WTC11 (cell line): ENCODE measurements at regions not wholly inside any gene's neighbourhood (a gene's known extent, or its start where the extent isn't known, plus 50 kb on each side); places are given as distances from the start of the nearest gene placed in this dataset.

Experiments used
- ATAC-seq: fragments of 200-7000 bp; cut with Tn5 transposase; 2 replicates; pipeline ENCODE4 v1.10.0; 2021; ENCODE audit warnings: mild to moderate bottlenecking, moderate library complexity
- CTCF ChIA-PET: fragments of 300-600 bp; sonication (Branson Sonifier 250); formaldehyde crosslinking; loops from one replicate; lab custom pipeline; 2021; ENCODE audit warnings: antibody characterized with exemption; lab: Charles Lee
- POLR2A ChIA-PET: fragments of 350-600 bp; sonication (Branson Sonifier 250); formaldehyde crosslinking; loops from one replicate; lab custom pipeline; 2021; ENCODE audit warnings: antibody characterized with exemption; lab: Charles Lee
- DNase-seq: peaks from one replicate; pipeline ENCODE4 v3.0.0; 2021; ENCODE audit warnings: low spot score
- H3K27ac Mint-ChIP-seq: 2 replicates; pipeline ENCODE4 v1.8.0; 2021; ENCODE audit warnings: mixed read lengths
- H3K27me3 Mint-ChIP-seq: 2 replicates; pipeline ENCODE4 v1.8.0; 2021; ENCODE audit warnings: low read depth, mild to moderate bottlenecking, moderate library complexity, mixed read lengths
- H3K36me3 Mint-ChIP-seq: 2 replicates; pipeline ENCODE4 v1.8.0; 2021; ENCODE audit warnings: mixed read lengths
- H3K4me1 Mint-ChIP-seq: 2 replicates; pipeline ENCODE4 v1.8.0; 2022; ENCODE audit warnings: mixed read lengths
- H3K4me3 Mint-ChIP-seq: 2 replicates; pipeline ENCODE4 v1.8.0; 2021; ENCODE audit warnings: mild to moderate bottlenecking, moderate library complexity, mixed read lengths
- H3K9me3 Mint-ChIP-seq: 2 replicates; pipeline ENCODE4 v1.8.0; 2021; ENCODE audit warnings: mixed read lengths
- ARID4B ChIP-seq: sonication (generic); formaldehyde crosslinking; IDR thresholded peaks from 2 replicates; pipeline ENCODE4 v1.8.0; 2023; ENCODE audit warnings: missing genetic modification reagents, mild to moderate bottlenecking, borderline replicate concordance
- CREM ChIP-seq: sonication (generic); formaldehyde crosslinking; IDR thresholded peaks from 2 replicates; pipeline ENCODE4 v1.8.1; 2022; ENCODE audit warnings: mild to moderate bottlenecking, missing genetic modification reagents, moderate library complexity
- EMX1 ChIP-seq: fragments of 250-450 bp; sonication (Bioruptor Pico); IDR thresholded peaks from 2 replicates; pipeline ENCODE4 v1.8.0; 2021; ENCODE audit warnings: mild to moderate bottlenecking
- FOXP1 ChIP-seq: sonication (generic); formaldehyde crosslinking; IDR thresholded peaks from 2 replicates; pipeline ENCODE4 v1.8.0; 2022; ENCODE audit warnings: missing genetic modification reagents, mild to moderate bottlenecking, moderate library complexity, borderline replicate concordance
- GRHL2 ChIP-seq: fragments of 250-450 bp; sonication (Bioruptor Pico); IDR thresholded peaks from 2 replicates; pipeline ENCODE4 v1.8.0; 2022; ENCODE audit warnings: mild to moderate bottlenecking, moderate library complexity; ENCODE audit not compliant: insufficient replicate concordance, severe bottlenecking
- JUN ChIP-seq: sonication (generic); formaldehyde crosslinking; IDR thresholded peaks from 2 replicates; pipeline ENCODE4 v1.8.0; 2023; ENCODE audit warnings: mild to moderate bottlenecking, missing genetic modification reagents
- NR2C2 ChIP-seq: sonication (generic); formaldehyde crosslinking; IDR thresholded peaks from 2 replicates; pipeline ENCODE4 v1.8.0; 2022; ENCODE audit warnings: mild to moderate bottlenecking, missing genetic modification reagents
- NR3C1 ChIP-seq: sonication (generic); formaldehyde crosslinking; conservative IDR thresholded peaks from 2 replicates; pipeline ENCODE4 v1.8.1; 2023; ENCODE audit warnings: low read depth, mild to moderate bottlenecking, missing genetic modification reagents
- STAT6 ChIP-seq: sonication (generic); formaldehyde crosslinking; conservative IDR thresholded peaks from 2 replicates; pipeline ENCODE4 v1.8.1; 2023; ENCODE audit warnings: mild to moderate bottlenecking, low read depth, missing genetic modification reagents, moderate library complexity
- TP53 ChIP-seq: sonication (generic); formaldehyde crosslinking; IDR thresholded peaks from 2 replicates; pipeline ENCODE4 v1.8.1; 2023; ENCODE audit warnings: mild to moderate bottlenecking, missing genetic modification reagents
- USF2 ChIP-seq: sonication (generic); formaldehyde crosslinking; IDR thresholded peaks from 2 replicates; pipeline ENCODE4 v1.8.1; 2023; ENCODE audit warnings: mild to moderate bottlenecking, missing genetic modification reagents, moderate library complexity
- ZNF219 ChIP-seq: sonication (generic); formaldehyde crosslinking; IDR thresholded peaks from 2 replicates; pipeline ENCODE4 v1.8.0; 2023; ENCODE audit warnings: missing genetic modification reagents, mild to moderate bottlenecking, borderline replicate concordance
- ZNF281 ChIP-seq: sonication (generic); formaldehyde crosslinking; IDR thresholded peaks from 2 replicates; pipeline ENCODE4 v1.8.0; 2023; ENCODE audit warnings: mild to moderate bottlenecking, missing genetic modification reagents
- ZNF423 ChIP-seq: fragments of 250-450 bp; sonication (Bioruptor Pico); IDR thresholded peaks from 2 replicates; pipeline ENCODE4 v2.1.2; 2022; ENCODE audit warnings: mild to moderate bottlenecking, moderate library complexity
- ZNF425 ChIP-seq: fragments of 250-450 bp; sonication (Bioruptor Pico); conservative IDR thresholded peaks from 2 replicates; pipeline ENCODE4 v1.9.0; 2021; ENCODE audit warnings: mild to moderate bottlenecking
- ZNF512 ChIP-seq: sonication (generic); formaldehyde crosslinking; IDR thresholded peaks from 2 replicates; pipeline ENCODE4 v1.8.1; 2022; ENCODE audit warnings: missing genetic modification reagents, borderline replicate concordance

GRCh38 chr2:143852759-143853158 lies 667.2 kb downstream of the ZEB2 start:
- POLR2A ChIA-PET: no interaction called here
- no peak overlapping the region for H3K4me3 Mint-ChIP-seq
- CTCF ChIA-PET: interaction anchor here (0.7 to 1.3 kb wide), 3 partner anchors 81 to 652 kb away, joined by 3 read pairs; no protein-coding TSS in a partner anchor
- TF ChIP-seq CREM (CRISPR knock-in tag) (no peak), GRHL2 (CRISPR knock-in tag) (no peak), FOXP1 (CRISPR knock-in tag) (no peak), EMX1 (CRISPR knock-in tag) (no peak), ZNF425 (CRISPR knock-in tag) (no peak), NR3C1 (no peak), ZNF281 (no peak), NR2C2 (CRISPR knock-in tag) (no peak), JUN (CRISPR knock-in tag) (no peak), ARID4B (no peak), TP53 (no peak), ZNF423 (CRISPR knock-in tag) (no peak), STAT6 (CRISPR knock-in tag) (no peak), USF2 (CRISPR knock-in tag) (no peak), ZNF219 (CRISPR knock-in tag) (no peak), ZNF512 (CRISPR knock-in tag) (no peak)
- TF ChIP-seq, all 79 proteins: peak for 0
- DNase-seq: peak; percentile 61
- H3K4me1 Mint-ChIP-seq: peaks cover 14% of the 10 kb centered on the region
- no peak overlapping the region for H3K27ac Mint-ChIP-seq
- no peaks in the 10 kb centered on the region; the same call in 1 of the 2 replicates for H3K27me3 Mint-ChIP-seq
- no peaks in the 10 kb centered on the region for H3K36me3 Mint-ChIP-seq
- ATAC-seq: peak; percentile 74
- no peaks in the 10 kb centered on the region for H3K9me3 Mint-ChIP-seq
